Breast epithelium (tissue), 4 donors: ENCODE measurements at regions not wholly inside any gene's neighbourhood (a gene's known extent, or its start where the extent isn't known, plus 50 kb on each side); places are given as distances from the start of the nearest gene placed in this dataset.

ENCODE experiments used
- DNase-seq, 2 donors: peaks; one replicate each; pipeline ENCODE4 v3.0.0-alpha.2; 2019; ENCODE audit warnings: low spot score in 2 of 2
- H3K27ac ChIP-seq, 2 donors: fragments of 200-600 bp; sonication (generic) in 1 of 2; one replicate each; pipeline ENCODE4 v1.5.1; 2016 to 2019; ENCODE audit warnings: mild to moderate bottlenecking in 1 of 2
- H3K27me3 ChIP-seq, 2 donors: fragments of 200-600 bp; sonication (generic) in 1 of 2; one replicate each; pipeline versions ENCODE4 v1.5.1 to v1.6.0; 2017 to 2019; ENCODE audit warnings: control low read depth in 1 of 2, mild to moderate bottlenecking in 1 of 2
- H3K36me3 ChIP-seq: fragments of 200-600 bp; one replicate; pipeline ENCODE4 v1.5.1; 2019
- H3K4me1 ChIP-seq, 2 donors: fragments of 200-600 bp; sonication (generic); one replicate each; pipeline ENCODE4 v1.5.1; 2016 to 2019; ENCODE audit warnings: control low read depth in 1 of 2
- H3K4me3 ChIP-seq, 3 donors: fragments of 200-600 bp; sonication (generic); 1 replicate in 2 of 3; 2 replicates in 1 of 3; pipeline ENCODE4 v1.5.1; 2016 to 2019; ENCODE audit warnings: mild to moderate bottlenecking in 3 of 3, moderate library complexity in 2 of 3
- H3K9me3 ChIP-seq, 2 donors: fragments of 200-600 bp; sonication (generic) in 1 of 2; one replicate each; pipeline ENCODE4 v1.5.1; 2016 to 2019; ENCODE audit warnings: control low read depth in 1 of 2
- POLR2A ChIP-seq: fragments of 450-650 bp; IDR thresholded peaks from one replicate; pipeline ENCODE4 v1.6.1; 2016; ENCODE audit warnings: antibody characterized with exemption, mild to moderate bottlenecking, moderate library complexity
- POLR2AphosphoS5 ChIP-seq, 3 donors: sonication (generic); formaldehyde crosslinking; IDR thresholded peaks; one replicate each; pipeline ENCODE4 v1.6.1; 2017; ENCODE audit warnings: antibody characterized with exemption in 3 of 3
- intact Hi-C: fragments of 100-400 bp; cut with DNase I; formaldehyde crosslinking; loops from one replicate; pipeline ENCODE4 v1.15.1; 2023; ENCODE audit warnings: low total_unique reads
- TF ChIP-seq, protein P1 (sequence below), 3 donors: fragments of 450-650 bp; IDR thresholded peaks; one replicate each; pipeline ENCODE4 v1.5.1; 2016 to 2017; ENCODE audit warnings: antibody characterized with exemption in 3 of 3, mild to moderate bottlenecking in 3 of 3, moderate library complexity in 3 of 3

DNA sequence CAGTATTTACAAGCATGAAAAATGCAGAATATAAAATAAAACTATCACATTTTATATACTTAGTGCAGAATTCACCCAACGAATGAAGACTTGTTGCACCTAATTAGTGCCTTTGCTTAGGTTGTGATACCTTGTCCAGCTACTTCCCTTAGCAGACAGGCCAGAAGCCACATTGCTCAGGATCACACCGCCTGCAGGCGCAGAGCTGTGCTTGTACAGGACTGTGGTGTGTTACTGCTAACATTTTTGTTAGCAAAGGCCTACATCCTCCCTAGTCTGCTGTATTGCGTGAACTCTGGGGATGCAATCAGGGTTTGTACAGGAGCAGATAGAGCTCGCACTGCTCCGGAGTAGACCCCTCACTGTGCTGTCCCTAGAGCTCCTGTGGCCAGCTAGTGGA, 336.9 kb downstream of the CBLN2 start:
- Histone ChIP-seq H3K4me1 (no peaks in the 10 kb centered on the region), H3K4me3 (no peak overlapping the region), H3K27ac (no peak overlapping the region), H3K36me3 (no peaks in the 10 kb centered on the region), H3K9me3 (peaks cover 0 to 7% of the 10 kb centered on the region in 2 donors), H3K27me3 (no peaks in the 10 kb centered on the region)
- intact Hi-C loops = no loop called here
- TF ChIP-seq, protein P1, sequence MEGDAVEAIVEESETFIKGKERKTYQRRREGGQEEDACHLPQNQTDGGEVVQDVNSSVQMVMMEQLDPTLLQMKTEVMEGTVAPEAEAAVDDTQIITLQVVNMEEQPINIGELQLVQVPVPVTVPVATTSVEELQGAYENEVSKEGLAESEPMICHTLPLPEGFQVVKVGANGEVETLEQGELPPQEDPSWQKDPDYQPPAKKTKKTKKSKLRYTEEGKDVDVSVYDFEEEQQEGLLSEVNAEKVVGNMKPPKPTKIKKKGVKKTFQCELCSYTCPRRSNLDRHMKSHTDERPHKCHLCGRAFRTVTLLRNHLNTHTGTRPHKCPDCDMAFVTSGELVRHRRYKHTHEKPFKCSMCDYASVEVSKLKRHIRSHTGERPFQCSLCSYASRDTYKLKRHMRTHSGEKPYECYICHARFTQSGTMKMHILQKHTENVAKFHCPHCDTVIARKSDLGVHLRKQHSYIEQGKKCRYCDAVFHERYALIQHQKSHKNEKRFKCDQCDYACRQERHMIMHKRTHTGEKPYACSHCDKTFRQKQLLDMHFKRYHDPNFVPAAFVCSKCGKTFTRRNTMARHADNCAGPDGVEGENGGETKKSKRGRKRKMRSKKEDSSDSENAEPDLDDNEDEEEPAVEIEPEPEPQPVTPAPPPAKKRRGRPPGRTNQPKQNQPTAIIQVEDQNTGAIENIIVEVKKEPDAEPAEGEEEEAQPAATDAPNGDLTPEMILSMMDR (IDR thresholded peaks at IDR 0.05) = no peak
- no peak for TF ChIP-seq POLR2A
- no peak for TF ChIP-seq POLR2AphosphoS5 (IDR thresholded peaks at IDR 0.05)
- DNase-seq = no peak

DNA sequence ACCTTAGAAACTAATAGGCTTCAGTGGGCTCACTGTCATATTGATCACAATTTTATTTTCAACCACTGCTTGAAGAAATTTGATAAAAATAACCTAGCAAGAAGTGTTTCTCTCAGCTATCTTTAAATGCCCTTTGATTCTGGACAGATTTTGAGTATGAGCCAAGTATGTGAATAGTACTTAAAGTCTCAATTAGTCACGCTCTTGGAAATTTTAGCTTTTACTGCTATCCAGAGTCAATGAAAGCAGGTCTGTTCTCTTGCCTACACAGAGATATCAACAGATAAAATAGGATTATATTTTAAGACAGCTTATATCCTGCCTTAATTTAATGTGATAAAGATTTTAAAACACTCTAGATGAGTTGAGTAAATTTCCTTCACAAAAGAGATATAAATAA, 337.3 kb downstream of the CBLN2 start:
- H3K27ac ChIP-seq = no peak overlapping the region
- H3K4me1 ChIP-seq = no peaks in the 10 kb centered on the region
- no peaks in the 10 kb centered on the region for H3K27me3 ChIP-seq
- no peak overlapping the region for H3K4me3 ChIP-seq
- intact Hi-C loops = no loop called here
- peaks cover 0 to 7% of the 10 kb centered on the region in 2 donors for H3K9me3 ChIP-seq
- DNase-seq = no peak
- H3K36me3 ChIP-seq = no peaks in the 10 kb centered on the region
- TF ChIP-seq POLR2A = no peak
- TF ChIP-seq, protein P1 (IDR thresholded peaks at IDR 0.05) = no peak
- TF ChIP-seq POLR2AphosphoS5 (IDR thresholded peaks at IDR 0.05) = no peak

DNA sequence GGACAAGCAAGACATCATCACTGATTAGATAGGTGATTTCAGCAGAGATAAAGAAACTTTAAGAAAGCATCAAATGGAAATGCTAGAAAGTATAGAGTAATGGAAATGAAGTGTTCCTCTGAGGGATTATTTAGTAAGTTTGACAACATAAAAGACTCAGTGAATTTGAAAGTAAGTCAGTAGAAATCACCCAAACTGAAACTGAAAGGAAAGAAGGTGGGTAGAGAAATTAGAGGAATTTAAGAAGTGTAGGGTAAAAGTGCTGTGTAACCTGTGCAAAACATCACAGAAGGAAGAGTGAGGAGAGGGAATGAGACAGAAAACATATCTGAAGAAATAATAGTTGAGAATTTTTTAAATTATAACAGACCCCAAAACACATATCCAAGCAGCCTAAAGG, 343.1 kb downstream of the CBLN2 start:
- no peaks in the 10 kb centered on the region for H3K4me1 ChIP-seq
- no peak for DNase-seq
- TF ChIP-seq POLR2AphosphoS5 (IDR thresholded peaks at IDR 0.05) (no peak), POLR2A (no peak)
- TF ChIP-seq, protein P1 (IDR thresholded peaks at IDR 0.05) = no peak
- no peak overlapping the region for H3K27ac ChIP-seq
- no peak overlapping the region for H3K4me3 ChIP-seq
- intact Hi-C loops = no loop called here
- H3K27me3 ChIP-seq = no peaks in the 10 kb centered on the region
- H3K9me3 ChIP-seq = no peaks in the 10 kb centered on the region
- H3K36me3 ChIP-seq = no peaks in the 10 kb centered on the region

DNA sequence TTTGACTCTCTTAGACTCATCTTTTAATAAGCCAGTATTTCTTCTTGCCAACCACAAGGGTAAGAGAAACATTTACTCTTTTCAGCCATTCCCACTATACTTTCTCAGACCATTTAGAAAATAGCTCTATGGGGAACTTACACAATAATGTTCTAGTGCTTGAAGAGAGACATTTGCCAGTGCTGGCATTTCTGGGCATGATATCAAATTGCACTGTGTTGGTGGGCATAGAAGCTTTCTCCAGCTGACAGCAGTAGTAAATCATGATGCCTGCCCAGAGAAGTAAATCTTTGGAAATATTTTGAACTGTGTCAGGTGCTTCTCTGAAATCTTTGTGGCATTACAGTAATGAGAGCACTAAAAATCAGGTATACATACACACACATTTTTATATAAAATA, 346.6 kb downstream of the CBLN2 start:
- intact Hi-C loops = no loop called here
- DNase-seq = no peak
- Histone ChIP-seq H3K4me1 (no peaks in the 10 kb centered on the region), H3K27ac (no peak overlapping the region), H3K4me3 (no peak overlapping the region), H3K36me3 (no peaks in the 10 kb centered on the region), H3K9me3 (no peaks in the 10 kb centered on the region), H3K27me3 (no peaks in the 10 kb centered on the region)
- TF ChIP-seq, protein P1 (IDR thresholded peaks at IDR 0.05) = no peak
- TF ChIP-seq POLR2A (no peak), POLR2AphosphoS5 (IDR thresholded peaks at IDR 0.05) (no peak)

DNA sequence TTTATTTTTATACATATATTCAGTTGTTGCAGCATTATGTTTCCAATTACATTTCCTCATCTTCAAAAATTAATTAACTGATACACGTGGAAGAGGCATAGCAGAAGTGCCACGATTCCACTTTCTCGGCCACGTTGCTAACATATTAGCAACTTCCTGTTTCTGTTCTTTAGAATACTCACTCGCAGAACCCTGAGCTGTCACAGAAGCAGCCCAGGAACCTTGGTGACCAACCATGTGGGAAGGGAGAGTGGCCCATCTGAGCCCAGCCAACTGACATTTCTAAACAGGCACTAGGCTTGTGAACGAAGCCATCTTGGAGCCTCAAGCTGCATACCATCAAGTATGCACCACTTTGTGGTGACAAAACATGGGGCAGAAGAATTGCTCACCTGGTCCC, 350.1 kb downstream of the CBLN2 start:
- TF ChIP-seq POLR2AphosphoS5 (IDR thresholded peaks at IDR 0.05) (no peak), POLR2A (no peak)
- TF ChIP-seq, protein P1 (IDR thresholded peaks at IDR 0.05) = no peak
- intact Hi-C loops = no loop called here
- Histone ChIP-seq H3K9me3 (no peaks in the 10 kb centered on the region), H3K4me1 (no peaks in the 10 kb centered on the region), H3K27ac (no peak overlapping the region), H3K27me3 (no peaks in the 10 kb centered on the region), H3K36me3 (no peaks in the 10 kb centered on the region), H3K4me3 (no peak overlapping the region)
- DNase-seq = no peak
